Testis (tissue), 2 donors: ENCODE measurements at regions not wholly inside any gene's neighbourhood (a gene's known extent, or its start where the extent isn't known, plus 50 kb on each side); places are given as distances from the start of the nearest gene placed in this dataset.

Experiments
- CTCF ChIP-seq, 3 experiments: fragments of 450-650 bp in 2 of 3; fragments of 200-600 bp in 1 of 3; sonication (generic) in 1 of 3; IDR thresholded peaks; one replicate each; pipeline ENCODE4 v1.5.1; 2016 to 2019; ENCODE audit warnings: antibody characterized with exemption in 3 of 3, mild to moderate bottlenecking in 2 of 3, moderate library complexity in 1 of 3
- POLR2A ChIP-seq: fragments of 450-650 bp; IDR thresholded peaks from one replicate; pipeline ENCODE4 v1.6.1; 2017; ENCODE audit warnings: antibody characterized with exemption, mild to moderate bottlenecking, moderate library complexity

GRCh38 chr18:51559902-51560287 lies 362.4 kb upstream of the MEX3C start:
- TF ChIP-seq POLR2A (no peak), CTCF (IDR thresholded peaks at IDR 0.05) (no peak)
